HG03039 (cell line): ENCODE measurements at regions not wholly inside any gene's neighbourhood (a gene's known extent, or its start where the extent isn't known, plus 50 kb on each side); places are given as distances from the start of the nearest gene placed in this dataset.

Experiments
- ATAC-seq: cut with Tn5 transposase; IDR thresholded peaks from one replicate; pipeline ENCODE4 v1.9.1; 2021; ENCODE audit warnings: mild to moderate bottlenecking, moderate library complexity; ENCODE audit not compliant: unreplicated experiment

DNA sequence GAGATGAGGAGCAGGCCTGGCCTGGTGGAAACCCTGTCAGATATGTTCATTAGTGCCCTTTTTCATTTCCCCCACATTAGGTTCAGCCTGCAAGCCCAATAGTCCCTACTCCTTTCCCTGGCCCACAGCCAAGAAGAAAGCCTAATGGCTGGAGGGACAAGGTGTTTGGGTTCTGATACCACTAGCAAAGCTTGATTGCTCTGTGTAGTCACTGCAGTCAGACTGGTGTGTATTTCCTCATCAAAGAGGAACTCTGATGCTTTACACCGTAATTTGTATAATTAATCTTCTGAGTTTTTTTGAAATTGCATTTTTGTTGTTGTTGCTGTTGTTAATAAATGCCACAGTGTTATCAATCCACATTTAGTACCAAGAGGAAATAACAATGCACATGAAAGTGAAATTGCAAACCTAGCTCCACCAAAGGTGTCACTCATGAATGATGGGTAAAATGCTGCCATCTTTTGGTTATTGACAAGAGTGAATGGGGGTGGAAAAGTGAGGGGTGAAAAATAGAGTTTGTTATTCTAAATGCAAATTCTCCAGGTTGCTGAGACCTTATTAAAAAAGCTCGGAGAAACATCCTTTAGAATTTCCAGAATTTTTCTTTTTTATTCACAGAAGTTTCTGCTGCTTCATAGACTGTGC is 320.2 kb upstream of the POU3F2 start:
- no peak for ATAC-seq

DNA sequence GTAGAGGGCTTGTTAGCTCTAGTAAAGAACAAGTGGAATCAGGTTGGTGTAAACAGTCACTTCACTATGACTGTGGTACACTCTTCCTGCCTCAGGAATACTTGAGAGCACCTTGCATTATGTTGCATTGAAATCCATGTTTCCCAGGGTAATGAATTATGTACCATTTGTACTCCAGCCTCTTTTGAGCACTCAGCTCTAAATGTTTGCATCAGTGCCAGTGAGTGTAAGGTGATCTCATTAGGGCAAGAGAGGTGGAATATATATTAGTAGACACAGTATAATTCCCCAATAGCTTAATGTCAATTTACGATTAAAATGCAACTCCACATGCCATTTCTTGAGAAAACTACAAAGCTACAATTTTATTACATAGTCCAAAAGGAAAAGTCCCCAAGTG is 319.6 kb upstream of the POU3F2 start:
- no peak for ATAC-seq

DNA sequence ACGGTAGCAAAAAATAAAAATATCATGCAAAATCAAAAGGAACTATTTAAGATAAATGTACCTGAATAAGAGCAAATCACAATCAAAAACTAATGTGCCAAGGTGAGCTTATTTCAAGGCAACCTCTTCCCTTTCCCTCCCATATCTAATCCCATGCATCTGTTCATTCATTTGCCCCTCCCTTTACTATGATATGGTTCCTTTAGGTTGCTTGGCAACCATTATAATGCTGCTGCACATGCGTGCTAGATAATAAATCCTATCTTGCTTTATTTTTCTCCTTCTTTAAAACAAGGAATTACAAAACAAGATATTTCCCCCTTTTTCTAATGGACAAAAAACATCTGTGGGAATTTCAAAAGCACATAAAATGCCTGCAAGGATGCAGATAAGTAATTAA is 318.2 kb upstream of the POU3F2 start:
- no peak for ATAC-seq

DNA sequence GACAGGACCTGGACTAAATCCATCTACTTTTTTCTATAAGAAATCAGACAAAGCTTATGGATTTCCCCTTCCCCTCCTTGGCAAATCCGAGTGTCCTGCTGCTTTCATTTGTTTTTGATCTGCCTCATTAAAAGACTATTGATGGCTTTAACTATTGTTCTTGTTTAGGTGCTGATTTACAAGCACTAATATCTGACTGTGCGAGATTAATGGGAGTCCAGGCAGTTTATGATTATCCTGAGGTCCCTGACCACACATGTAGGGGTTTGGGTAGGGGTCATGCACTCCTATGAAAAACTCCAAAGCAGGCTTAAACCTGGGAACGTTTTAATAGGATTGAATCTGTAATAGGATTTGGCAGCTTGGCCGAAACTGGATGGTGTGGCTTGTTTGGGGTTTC is 317.5 kb upstream of the POU3F2 start:
- no peak for ATAC-seq

DNA sequence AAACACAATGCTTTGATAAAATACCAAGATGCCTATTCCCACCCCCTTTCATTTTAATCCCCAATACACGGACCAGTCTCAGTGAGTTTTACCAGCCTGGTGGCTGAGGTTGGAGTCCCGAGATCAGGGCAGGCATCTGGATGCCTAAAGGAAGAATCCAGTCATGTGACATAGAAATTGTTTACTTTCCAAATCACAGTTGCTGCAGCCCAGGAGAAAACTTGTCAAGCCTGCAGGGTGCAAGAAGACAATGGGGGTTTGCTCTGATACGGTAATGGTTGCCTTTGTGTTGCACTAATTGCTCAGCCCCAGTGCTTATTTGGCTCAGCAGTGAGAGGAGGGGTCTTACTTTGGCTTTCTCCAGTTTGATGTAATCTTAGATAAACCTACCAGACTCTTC is 308.5 kb upstream of the POU3F2 start:
- no peak for ATAC-seq

DNA sequence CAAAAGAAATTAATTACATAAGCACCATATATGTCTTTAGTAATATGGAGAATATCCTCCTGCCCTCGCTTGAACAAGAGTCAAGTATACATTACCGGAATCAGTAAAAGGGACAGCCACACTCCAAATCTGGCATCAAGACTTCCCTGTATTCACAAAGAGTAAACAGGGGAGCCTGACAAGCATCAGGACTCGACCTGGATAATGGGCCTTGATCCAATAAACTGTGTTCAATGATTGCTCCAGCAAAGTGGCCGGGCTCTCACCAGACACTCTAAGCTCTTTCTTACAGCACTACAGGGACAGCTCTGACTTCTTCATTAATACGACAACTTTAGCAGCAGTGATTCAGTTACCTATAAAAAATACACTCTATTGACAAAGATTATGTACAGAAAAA is 307.9 kb upstream of the POU3F2 start:
- no peak for ATAC-seq

DNA sequence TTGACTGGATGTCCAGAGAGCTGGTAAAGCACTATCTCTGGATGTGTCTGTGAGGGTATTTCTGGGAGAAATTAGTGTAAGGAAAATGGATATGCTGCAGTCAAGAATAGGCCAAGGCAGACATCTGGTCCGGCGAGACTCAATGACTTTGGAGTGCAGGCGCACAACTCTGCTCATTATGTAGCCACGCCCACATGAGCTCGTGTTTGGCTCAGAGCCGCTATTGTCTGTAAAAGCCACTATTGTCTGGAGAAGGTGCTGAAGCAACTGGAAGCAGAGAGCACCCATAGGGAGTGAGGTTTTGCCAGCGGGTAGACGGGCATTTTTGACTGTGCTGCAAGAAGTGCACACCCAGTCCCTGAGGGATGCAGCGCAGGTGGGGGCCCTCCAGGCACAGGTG is 305.0 kb upstream of the POU3F2 start:
- ATAC-seq = no peak

DNA sequence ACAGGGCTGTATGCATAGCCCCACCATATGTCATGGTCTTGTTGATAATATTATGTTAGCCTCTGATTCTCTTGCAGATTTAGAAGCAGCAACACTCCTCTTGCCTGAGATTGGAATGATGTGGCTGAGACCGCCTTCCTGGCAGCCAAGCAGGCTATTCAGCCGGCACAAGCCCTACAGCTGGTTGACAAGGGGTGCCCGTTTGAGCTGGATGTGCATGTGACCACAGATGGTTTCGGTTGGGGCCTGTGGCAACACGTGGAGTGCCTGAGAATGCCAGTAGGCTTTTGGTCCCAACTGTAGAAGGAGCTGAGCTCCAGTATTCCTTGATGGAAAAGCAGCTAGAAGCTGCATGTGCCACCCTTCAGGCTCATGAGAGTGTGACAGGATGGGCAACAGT is 303.6 kb upstream of the POU3F2 start:
- ATAC-seq = no peak

DNA sequence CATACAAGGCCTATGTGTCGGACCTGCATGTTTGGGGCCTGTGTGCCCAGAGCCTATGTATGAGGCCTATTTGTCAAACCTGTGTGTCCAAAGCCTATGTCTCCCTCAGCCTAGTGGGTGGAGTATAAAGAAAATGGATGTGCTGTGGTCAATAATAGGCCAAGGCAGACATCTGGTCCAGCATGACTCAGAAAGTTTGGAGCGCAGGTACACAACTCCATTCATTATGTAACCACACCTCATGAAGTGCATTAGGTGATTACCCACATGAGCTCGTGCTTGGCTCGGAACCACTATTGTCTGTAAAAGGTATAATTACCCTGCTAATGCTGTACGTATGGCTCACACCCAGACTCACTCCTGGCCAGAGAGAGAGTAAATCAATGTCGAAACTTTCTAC is 302.4 kb upstream of the POU3F2 start:
- no peak for ATAC-seq

DNA sequence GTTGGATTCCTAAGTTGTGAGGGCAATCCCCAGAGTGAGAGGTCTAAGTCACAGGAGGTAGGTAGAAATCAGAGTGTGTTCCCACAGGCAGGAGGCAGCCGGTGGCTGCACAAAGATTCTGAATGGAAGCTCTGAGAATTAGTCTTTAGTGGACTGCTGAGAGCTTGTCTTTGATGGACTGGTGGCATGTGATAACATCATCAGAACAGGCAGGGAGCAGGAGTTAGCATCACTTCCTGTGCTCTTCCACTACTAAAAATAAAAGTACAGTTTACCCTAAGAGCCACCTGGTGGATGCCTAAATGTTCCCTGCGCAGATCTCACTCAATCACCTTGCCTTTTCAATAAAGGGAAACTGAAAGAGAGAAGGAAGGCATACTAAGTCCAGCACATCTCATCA is 294.6 kb upstream of the POU3F2 start:
- ATAC-seq = no peak

DNA sequence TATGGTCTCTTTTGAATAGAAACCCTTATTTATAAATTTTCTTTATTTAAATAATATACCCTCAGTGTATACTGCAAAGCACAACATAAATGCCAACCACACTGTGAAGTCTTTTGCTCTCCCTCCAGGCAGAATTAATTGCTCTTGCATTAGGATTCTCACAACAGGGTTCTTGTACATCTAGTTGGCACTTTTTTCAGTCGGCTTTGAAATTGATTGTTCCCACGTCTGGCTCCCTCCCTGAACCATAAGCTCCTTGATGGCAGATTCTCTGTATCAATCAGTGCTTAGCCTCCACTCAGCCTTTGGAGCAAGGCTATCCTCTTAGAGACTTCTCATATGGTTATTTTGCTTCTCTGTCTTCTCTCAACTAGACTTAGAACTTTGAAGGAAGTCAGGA is 288.0 kb upstream of the POU3F2 start:
- no peak for ATAC-seq

DNA sequence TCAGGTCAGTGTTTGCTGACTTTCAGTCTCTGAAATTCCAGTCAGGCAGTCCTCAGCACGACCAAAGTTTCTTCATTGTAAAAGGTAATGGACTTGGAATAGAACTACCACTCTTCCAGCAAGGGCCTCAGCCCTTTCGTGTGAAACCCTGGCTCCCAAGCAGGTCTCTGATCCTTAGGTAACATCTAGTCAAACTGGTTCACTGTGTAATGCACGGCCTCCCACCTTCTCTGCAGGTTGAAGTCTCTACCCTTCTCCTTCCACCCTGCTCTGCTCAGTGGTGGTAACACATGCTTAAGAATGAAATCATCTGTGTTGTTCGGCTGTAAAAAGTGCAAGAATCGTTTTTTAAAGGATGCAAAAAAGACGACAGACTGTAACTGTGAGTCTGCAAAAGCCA is 287.2 kb upstream of the POU3F2 start:
- no peak for ATAC-seq

DNA sequence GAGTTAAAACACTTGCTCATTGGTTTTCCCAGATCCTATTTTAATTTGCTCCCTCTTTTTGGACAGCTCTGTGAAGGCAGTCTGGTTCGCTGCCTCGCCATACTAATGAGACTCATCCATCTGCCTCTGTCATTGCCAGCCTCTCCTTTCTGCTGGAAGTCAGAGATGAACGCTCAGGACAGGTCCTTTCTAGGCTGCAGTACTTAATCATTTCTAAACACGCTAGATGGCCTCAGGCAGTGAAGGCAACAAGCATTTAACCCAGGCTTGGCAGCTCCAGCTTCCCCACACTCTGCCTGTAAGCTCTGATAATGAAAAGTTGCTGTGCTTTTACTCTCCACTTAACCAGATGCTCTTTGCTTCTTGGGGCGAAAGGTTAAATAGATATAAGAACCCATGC is 286.7 kb upstream of the POU3F2 start:
- no peak for ATAC-seq

DNA sequence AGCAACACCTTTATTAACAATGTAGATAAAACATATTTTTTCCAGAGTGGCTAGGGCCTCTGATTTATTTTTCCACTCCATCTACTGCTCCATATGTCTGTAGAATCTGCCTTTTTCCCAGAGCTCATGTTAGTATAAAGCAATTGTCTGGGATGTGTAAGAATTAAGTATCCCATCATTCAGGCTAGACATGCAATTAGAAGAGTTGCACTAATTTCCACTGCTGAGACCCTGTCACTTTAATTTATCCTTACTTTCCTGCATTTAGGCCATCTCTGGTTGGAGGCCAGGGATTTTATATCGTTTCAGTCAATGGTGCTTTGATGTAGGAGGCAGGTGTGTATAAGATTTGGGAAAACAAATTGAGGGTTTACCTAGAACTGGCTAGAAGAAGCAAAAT is 286.1 kb upstream of the POU3F2 start:
- ATAC-seq = no peak

DNA sequence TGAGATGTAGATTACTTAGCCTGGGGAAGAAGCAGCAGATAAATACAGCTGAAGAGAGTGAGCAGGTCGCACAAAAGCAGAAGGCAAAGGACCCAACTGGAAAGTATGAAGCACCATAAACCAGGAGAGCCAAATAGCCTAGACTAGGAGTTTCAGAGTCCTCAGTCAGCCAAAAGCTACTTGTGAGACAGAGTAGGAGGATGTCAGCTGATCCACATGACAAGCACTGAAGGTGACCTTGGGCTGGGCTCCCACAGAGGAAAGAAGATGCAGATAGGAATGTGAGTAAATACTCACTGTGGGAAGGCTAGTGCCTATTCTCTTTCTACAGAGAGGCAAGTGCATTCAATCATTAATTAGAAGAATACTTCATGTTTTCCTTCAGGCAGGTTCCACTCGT is 274.0 kb upstream of the POU3F2 start:
- ATAC-seq = no peak

DNA sequence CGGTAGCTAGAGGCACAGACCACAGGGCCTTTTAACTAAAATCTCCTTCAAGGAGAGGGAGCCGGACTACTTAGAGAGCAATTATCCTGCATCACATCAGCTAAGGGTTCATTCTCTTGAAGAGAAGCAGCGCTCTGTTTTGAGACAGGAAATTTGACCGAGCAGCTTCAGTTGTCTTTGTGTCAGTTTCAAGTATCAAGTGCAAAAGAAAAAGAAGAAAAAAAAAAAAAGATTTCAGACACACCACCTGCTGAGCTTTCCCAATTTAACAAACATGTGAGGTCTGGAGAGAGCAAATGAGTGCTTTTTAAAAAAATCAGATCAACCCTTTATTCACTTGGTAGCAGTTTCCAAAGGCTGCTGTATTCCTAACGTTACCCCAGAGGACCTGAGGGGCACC is 273.5 kb upstream of the POU3F2 start:
- ATAC-seq = no peak

DNA sequence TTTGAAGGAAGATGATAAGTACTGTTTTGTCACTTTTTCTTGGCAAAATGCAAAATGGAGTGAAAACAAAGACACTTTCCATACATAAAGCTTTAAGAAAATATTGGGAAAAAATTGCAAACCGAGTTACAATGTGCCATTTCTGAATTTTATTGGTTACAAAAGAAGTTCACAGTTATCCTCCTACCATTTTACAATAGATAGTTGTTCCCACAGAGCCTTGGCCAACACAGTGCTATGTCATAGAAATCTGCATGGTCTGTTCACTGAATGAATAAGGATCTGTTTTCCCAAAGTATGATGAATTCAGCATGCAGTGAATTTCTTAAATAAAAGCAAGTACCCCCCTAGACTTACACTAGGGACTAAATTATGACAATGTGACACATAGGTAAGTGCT is 268.2 kb upstream of the POU3F2 start:
- ATAC-seq = no peak

DNA sequence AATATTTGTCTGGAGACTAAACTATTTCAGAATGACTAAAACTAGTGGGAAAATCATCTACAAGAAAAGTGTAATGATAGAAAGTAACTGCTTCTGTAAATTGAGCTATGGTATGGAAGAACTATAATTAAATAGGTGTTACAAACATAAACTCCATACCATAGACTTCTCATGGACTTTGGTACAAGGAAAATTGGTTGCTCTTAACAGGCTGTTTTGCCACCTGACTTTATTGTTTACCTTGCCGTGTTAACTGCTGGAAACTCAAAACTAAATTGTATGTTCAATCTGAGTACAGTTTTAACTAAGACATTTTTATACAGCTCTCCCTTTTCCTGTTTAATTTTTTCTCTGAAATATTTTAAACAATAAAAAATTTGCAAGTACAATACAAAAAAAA is 261.8 kb upstream of the POU3F2 start:
- ATAC-seq = no peak

DNA sequence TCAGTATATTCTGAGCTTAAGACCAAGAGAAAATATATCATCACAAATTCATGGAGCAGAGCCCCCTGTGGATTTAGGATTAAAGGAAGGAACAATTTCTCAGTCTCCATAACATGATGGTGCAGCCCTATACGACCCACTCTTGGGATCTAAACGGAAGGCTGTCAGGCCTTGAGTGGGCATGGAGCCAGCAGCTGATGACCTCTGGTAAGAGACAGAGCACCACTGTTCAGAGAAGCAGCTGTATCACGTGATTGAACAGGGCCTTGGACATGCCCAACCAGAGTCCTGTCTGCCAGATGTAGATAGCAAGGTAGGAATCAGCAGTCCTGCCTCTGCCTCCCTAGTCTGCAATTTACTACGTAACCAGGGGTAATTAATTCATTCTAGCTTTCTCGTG is 259.4 kb upstream of the POU3F2 start:
- no peak for ATAC-seq

DNA sequence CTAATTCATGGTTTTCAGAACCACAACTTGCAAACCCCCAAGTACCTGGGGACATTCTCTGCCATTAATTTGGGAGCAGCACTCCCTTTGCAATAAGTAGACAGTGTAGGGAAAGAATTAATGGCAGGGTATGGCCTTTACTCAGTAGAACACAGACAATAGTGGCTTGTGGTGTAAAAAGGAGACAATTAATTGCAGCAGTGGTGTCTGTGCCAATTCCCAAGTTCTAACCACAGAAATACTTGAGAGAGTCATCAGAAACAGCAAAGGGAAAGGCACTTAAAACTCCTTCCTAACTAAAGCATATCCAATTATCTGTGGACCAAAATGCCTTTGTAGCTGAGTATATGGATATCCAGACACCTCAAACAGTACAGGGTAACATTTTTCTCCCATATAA is 257.6 kb upstream of the POU3F2 start:
- no peak for ATAC-seq

DNA sequence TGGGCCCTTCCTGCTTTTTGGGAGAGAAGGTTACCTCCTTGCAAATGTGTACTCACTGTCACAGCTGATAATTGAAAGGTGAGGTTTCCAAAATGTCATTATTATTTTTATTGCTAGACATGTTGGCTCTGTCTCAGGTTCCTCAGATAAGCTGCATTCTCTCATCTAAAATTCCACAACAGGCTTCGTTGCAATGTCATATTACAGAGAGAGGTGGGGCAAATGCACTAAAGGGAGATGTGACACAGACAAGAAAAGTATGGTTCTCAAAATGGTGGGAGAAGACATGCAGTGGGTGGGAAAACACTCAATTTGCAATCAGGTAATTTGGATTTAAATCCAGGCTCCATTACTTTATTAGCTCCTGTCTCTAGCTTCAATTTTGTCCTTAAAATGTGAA is 256.4 kb upstream of the POU3F2 start:
- ATAC-seq = no peak

DNA sequence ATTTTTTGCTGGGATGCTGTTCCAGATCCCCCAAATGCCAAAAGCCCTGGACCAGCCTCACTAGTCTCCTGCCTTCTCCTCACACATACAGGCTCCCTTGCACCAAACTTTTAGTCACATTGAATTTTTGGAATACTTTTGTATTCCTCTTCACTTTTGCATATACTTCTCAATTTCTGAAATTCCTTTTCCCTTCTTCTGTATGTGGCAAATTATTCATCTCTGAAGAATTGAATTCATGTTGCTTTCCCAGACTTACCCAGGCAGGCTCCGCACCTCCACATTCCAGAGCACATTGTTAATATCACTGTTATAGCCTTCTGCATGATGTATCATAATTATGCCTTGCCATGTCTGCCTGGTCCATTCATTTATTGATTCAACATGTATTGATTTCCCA is 255.3 kb upstream of the POU3F2 start:
- no peak for ATAC-seq

DNA sequence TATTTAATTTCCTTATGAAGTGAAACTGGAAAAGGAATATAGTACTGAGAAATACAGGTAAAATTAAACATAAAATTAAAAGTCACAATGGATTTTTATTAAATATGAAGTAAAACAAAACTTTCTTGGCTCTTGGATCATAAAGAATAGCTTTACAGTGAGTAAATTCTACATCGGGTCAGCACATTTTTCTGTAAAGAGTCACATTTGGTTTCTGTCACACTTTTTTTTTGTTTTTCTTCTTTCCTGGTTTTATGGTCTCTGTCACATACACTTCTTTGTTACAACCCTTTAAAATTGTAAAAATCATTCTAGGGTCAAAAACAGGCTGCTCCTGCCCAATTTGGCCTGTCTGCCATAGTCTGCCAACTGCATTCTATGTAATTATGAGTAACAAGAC is 254.4 kb upstream of the POU3F2 start:
- no peak for ATAC-seq

DNA sequence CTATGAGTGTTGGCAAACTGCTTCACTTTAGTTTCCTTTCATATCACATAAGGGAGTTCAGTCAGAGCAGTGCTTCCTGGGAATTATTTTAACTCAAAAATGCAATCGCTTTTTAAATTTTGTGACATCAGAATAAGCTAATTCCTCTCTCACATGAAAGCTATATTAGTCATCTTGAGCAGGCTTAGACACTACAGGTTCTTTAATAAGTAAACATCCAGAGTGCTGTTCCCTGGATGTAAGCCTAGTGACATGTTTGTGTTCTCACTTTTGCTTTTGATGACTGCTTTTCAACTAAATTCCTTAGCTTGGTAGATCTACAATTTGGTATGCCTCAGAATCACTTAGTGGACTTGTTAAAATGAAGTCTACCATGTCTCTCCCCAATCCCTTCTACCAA is 252.7 kb upstream of the POU3F2 start:
- no peak for ATAC-seq
